NCI-H1105 (cell line): ENCODE measurements at regions not wholly inside any gene's neighbourhood (a gene's known extent, or its start where the extent isn't known, plus 50 kb on each side); places are given as distances from the start of the nearest gene placed in this dataset.

ENCODE experiments used
- DNase-seq: peaks from one replicate; lab custom pipeline; 2025; lab: John Stamatoyannopoulos, UW

DNA sequence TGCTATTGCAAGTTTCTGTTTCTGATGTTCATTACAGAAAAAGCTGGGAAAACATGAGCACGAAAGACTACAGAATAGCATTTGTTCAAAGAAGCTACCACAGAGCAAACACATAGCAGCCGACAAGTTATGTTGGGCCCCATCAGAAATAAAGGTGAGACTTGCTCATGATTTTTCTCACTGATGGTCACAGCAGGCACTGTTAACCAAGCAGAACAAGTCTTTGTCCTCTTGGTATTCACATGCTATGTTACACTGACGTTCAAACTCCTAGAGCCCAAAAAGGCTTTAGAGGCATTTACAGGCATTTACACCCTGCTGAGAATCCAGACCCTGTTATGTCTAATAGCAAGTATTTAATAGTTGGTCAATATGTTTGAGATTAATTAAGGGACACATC, 235.0 kb upstream of the HNMT start:
- no peak for DNase-seq

DNA sequence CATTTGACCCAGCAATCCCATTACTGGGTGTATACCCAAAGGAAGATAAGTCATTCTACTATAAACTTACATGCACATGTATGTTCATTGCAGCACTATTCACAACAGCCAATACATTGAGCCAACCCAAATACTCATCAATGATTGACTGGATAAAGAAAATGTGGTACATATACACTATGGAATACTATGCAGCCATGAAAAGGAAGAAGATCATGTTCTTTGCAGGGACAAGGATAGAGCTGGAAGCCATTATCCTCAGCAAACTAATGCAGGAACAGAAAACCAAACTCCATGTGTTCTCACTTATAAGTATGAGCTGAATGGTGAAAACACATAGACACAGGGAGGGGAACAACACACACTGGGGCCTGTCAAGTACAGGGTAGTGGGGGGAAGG, 226.7 kb upstream of the HNMT start:
- no peak for DNase-seq

GRCh38 chr2:137741784-137742362, 222.4 kb upstream of the HNMT start:
- DNase-seq, result no peak

GRCh38 chr2:137747509-137747908, 216.8 kb upstream of the HNMT start:
- no peak for DNase-seq

- DNase-seq, result no peak
Observed at GRCh38 chr2:137748533-137748932, 215.7 kb upstream of the HNMT start.

GRCh38 chr2:137764646-137765045, 199.6 kb upstream of the HNMT start:
- no peak for DNase-seq

DNA sequence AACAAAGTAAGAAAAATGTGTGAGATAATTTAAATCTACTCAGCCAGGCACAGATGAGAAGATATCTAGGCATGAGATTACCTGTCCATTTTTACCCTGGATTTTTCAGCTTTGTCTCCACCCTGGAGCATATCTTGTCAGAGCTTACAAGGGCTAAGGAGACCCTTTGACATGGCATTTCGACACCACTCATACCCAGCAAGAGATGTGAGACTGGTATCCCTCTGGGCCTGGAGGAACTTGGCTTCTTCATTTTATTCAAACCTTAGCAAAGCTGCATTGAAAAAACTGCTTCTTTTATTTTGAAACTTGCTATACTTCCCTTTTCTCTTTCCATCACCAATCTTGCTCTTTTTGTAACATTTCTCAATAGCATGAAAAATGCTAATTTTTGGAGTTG, 194.9 kb upstream of the HNMT start:
- no peak for DNase-seq

DNA sequence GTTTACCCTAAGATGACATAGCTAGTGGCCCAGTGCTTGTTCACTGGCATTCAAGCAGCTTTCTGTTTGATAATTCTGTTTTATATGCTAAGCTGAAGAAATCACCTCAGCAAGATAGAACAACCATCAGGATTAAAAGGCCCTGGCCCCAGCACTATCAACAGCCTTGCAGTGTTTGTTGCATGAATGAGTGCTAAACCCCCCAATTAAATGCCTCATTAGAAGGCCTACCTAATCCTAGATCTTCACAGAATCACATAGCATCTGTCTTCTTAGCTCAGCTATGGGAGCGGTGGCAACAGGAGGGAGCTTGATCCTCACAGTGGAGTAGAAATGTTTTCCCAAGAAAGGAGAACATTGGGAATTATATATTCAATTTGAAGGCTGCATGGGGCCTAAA, 194.1 kb upstream of the HNMT start:
- DNase-seq, result no peak

DNA sequence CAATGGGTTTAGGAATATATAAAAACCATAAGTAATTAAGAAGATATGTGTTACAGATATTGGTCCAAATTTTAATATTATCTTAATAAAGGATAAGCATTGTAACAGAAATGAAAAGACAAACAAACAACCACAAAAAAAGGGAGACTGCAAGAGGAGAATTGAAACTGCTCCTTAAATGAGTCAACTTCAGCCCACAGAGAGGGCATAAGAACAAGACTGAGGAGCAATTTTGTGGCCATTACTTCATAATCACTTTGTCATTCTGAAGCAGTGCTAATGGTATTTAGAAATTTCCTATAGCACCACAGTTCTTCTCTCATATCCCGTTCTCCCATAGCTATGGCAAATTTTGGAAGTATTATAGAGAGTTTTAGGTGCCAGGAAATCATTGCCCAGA, 193.2 kb upstream of the HNMT start:
- DNase-seq, result no peak

DNA sequence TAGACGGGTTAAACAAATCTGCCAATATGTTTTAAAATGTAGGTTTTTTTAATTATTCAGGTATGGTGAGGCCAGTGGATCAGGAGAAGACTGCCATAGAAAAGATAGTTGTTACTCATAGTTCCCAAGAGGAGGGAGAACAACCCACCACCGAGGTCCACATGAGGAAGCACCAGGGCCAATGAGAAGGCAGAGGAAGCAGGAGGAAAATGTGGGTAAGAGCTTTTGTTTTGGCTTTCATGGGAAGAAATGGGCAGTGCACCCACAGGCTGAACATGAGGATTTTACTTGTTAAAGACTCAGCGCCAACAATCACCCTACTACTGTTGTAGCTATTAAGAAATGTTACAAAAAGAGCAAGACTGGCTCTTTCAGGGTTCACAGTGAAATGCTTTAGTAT, 191.8 kb upstream of the HNMT start:
- no peak for DNase-seq

- DNase-seq, result no peak
Observed at GRCh38 chr2:137775529-137775928, 188.7 kb upstream of the HNMT start.

GRCh38 chr2:137776697-137777096, 187.6 kb upstream of the HNMT start:
- DNase-seq, result no peak

DNA sequence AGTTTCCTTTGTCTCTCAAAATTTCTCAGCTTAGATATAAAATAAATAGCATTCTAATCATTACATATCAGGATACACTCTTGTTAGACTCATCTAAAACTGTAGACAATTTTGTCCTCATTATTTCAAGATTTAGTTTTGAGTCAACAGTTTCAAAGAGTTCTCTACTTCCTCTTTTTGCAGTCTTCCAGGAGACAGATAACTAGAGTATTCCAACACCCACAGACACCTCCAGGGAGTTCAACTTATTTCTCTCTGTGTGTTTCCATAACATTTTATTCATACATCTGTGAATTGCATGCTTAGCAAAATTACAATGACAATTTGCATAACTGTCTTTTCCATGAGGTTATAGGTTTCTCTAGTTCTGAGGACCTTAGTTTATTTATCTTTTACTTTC, 166.6 kb upstream of the HNMT start:
- DNase-seq, result no peak

DNA sequence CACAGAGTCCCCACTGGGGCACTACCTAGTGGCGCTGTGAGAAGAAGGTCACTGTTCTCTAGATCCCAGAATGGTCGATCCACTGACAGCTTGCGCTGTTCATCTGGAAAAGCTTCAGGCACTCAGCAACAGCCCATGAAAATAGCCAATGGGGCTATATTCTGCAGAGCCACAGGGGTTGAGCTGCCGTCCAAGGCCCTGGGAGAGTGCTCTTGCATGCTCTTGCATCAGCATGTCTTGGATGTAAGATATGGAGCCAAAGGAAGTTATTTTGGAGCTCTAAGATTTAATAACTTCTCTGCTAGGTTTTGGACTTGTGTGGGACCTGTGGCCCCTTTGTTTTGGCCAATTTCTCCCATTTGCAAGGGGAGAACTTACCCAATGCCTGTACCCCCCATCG, 164.7 kb upstream of the HNMT start:
- DNase-seq, result no peak

- DNase-seq, result no peak
Observed at GRCh38 chr2:137800386-137800785, 163.9 kb upstream of the HNMT start.

DNA sequence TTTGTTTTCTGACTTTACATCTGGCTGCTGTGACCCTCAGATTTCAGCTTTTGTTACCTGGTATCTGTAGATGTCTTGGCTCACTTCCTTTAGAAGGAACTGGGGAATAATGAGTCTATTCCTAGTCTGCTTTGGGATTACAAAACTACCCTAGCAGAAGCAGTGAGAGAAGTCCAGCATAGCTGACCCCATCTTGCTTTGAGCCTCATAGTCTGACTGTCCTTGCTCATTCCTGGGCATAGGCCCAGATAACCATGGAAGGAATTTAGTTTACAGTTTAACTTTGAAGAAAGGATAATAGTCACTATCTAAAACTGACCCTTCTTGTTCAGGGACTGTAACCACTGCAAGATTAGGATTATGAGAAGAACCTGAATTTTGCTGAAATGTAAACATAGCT, 163.0 kb upstream of the HNMT start:
- DNase-seq, result no peak

GRCh38 chr2:137802038-137802437, 162.2 kb upstream of the HNMT start:
- DNase-seq, result no peak

DNA sequence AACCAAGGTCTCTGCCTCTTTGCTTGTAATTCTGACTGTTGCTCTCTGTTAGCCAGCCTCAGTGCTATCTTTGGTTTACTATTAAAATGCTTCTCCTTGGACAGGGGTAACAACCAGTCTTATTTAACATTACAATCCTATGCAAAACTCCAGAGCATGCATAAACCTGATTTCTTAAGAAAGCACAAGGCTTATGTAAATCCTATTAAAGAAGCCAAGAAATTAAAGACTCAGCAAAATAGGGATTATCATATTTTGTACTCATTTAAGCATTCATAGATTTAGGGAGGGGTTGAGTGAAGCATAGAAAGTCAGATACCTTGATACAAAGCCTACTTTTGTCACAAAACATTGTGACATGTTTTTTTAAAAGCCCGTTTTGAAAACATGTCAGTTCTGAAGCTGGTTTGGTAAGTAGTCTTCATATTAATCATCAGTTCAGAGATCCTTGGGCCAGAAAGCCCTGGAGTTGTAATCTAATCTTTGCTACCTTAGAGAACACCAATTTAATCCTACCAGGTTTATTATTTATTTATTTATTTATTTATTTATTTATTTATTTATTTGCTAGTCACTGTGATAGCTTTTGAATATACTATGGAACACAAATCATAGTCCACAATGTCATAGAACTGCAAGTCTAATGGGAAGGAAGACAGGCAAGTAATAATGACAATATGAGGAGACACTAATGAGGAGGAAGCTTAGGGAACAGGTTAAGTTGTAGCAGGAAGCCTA, 158.0 kb upstream of the HNMT start:
- DNase-seq, result no peak

GRCh38 chr2:137809252-137809651, 155.0 kb upstream of the HNMT start:
- no peak for DNase-seq

GRCh38 chr2:137809837-137810236, 154.4 kb upstream of the HNMT start:
- no peak for DNase-seq

DNA sequence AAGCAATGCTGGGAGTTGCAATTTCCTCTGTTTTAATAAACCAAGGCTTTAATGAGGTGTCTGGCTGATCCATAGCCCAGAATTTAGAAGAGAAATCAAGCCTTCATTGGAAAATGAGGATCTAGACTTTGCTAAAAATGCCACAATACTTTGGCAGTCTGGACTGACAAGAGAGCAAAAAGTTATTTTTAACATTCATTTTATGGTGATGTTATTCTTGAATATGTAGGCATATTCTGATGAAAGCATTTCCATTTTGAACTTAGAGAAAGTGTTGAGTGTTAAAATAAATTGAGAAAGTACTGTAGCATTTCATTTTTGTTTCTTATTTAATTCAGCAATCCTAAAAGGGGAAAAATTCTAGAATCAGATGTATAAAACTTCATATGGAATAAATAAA, 151.8 kb upstream of the HNMT start:
- no peak for DNase-seq

- DNase-seq, result no peak
Observed at GRCh38 chr2:137813176-137813575, 151.1 kb upstream of the HNMT start.

- DNase-seq, result no peak
Observed at GRCh38 chr2:137817058-137817457, 147.2 kb upstream of the HNMT start.

GRCh38 chr2:137823196-137823595, 141.1 kb upstream of the HNMT start:
- DNase-seq, result no peak
